22Rv1 (cell line): ENCODE measurements at regions not wholly inside any gene's neighbourhood (a gene's known extent, or its start where the extent isn't known, plus 50 kb on each side); places are given as distances from the start of the nearest gene placed in this dataset.

ENCODE experiments used
- CTCF ChIP-seq: fragments of 450-650 bp; IDR thresholded peaks from 2 replicates; pipeline ENCODE4 v1.5.1; 2017; ENCODE audit warnings: mild to moderate bottlenecking
- ZFX ChIP-seq: fragments of 450-650 bp; IDR thresholded peaks from 2 replicates; pipeline ENCODE4 v1.6.1; 2017; ENCODE audit warnings: antibody characterized with exemption, borderline replicate concordance

- TF ChIP-seq CTCF: no peak
- TF ChIP-seq ZFX: no peak
These were observed 133.4 kb upstream of the SPEF2 start for GRCh38 chr5:35484241-35484640.
